Stimulated activated naive CD8-positive, alpha-beta T cell treated with anti-CD3 and anti-CD28 coated beads, Interleukin-15, amount 100 ng/mL, for 72 hours (primary cell): ENCODE measurements at regions not wholly inside any gene's neighbourhood (a gene's known extent, or its start where the extent isn't known, plus 50 kb on each side); places are given as distances from the start of the nearest gene placed in this dataset.
"Not testable (repeated sequence)": the region's sequence is repeated elsewhere in the genome, so short reads cannot be mapped to it uniquely, and the experiment has no call there.

Experiments
- ATAC-seq: fragments of 150-1000 bp; cut with Tn5 transposase; 2 replicates; pipeline ENCODE4 v1.10.0; 2021; ENCODE audit warnings: mild to moderate bottlenecking, moderate library complexity
- DNase-seq, 2 donors: peaks; one replicate each; pipeline ENCODE4 v3.0.0; 2021 to 2022
- H3K27ac Mint-ChIP-seq, 2 donors: one replicate each; pipeline ENCODE4 v1.8.0; 2022; ENCODE audit warnings: mild to moderate bottlenecking in 2 of 2, mixed read lengths in 2 of 2, moderate library complexity in 2 of 2
- H3K27me3 Mint-ChIP-seq: one replicate; pipeline ENCODE4 v1.8.0; 2022; ENCODE audit warnings: mixed read lengths
- H3K4me1 Mint-ChIP-seq: one replicate; pipeline ENCODE4 v1.8.0; 2022; ENCODE audit warnings: mild to moderate bottlenecking, mixed read lengths
- H3K4me3 Mint-ChIP-seq, 2 donors: one replicate each; pipeline ENCODE4 v1.8.0; 2022; ENCODE audit warnings: mild to moderate bottlenecking in 2 of 2, mixed read lengths in 2 of 2, moderate library complexity in 1 of 2
- H3K9me3 Mint-ChIP-seq, 2 donors: one replicate each; pipeline ENCODE4 v1.8.0; 2022; ENCODE audit warnings: mixed read lengths in 2 of 2

GRCh38 chr5:167381457-167381856, 910.0 kb upstream of the WWC1 start:
- Mint-ChIP-seq H3K27me3 (no peaks in the 10 kb centered on the region), H3K27ac (no peak overlapping the region), H3K4me1 (no peaks in the 10 kb centered on the region), H3K4me3 (no peak overlapping the region), H3K9me3 (peaks cover 3 to 11% of the 10 kb centered on the region in 2 donors)
- no peak for DNase-seq
- no peak for ATAC-seq

- Mint-ChIP-seq H3K4me1 (no peaks in the 10 kb centered on the region), H3K27me3 (no peaks in the 10 kb centered on the region), H3K9me3 (peaks cover 13 to 26% of the 10 kb centered on the region in 2 donors), H3K4me3 (no peak overlapping the region), H3K27ac (no peak overlapping the region)
- no peak for ATAC-seq
- DNase-seq = no peak
Observed at GRCh38 chr5:167389537-167389936, 901.9 kb upstream of the WWC1 start.

GRCh38 chr5:167391286-167391685, 900.2 kb upstream of the WWC1 start:
- DNase-seq, H3K4me1 Mint-ChIP-seq, H3K27ac Mint-ChIP-seq, H3K27me3 Mint-ChIP-seq, ATAC-seq, H3K4me3 Mint-ChIP-seq: not testable (repeated sequence)
- H3K9me3 Mint-ChIP-seq = peaks cover 15 to 25% of the 10 kb centered on the region in 2 donors

GRCh38 chr5:167392240-167392639, 899.2 kb upstream of the WWC1 start:
- ATAC-seq = no peak
- Mint-ChIP-seq H3K4me1 (no peaks in the 10 kb centered on the region), H3K27ac (no peak overlapping the region), H3K27me3 (no peaks in the 10 kb centered on the region), H3K4me3 (no peak overlapping the region), H3K9me3 (peaks cover 16 to 17% of the 10 kb centered on the region in 2 donors)
- no peak for DNase-seq

GRCh38 chr5:167393358-167393757, 898.1 kb upstream of the WWC1 start:
- H3K4me3 Mint-ChIP-seq = no peak overlapping the region
- H3K9me3 Mint-ChIP-seq = peaks cover 8 to 13% of the 10 kb centered on the region in 2 donors
- no peak for DNase-seq
- no peak overlapping the region for H3K27ac Mint-ChIP-seq
- H3K4me1 Mint-ChIP-seq = no peaks in the 10 kb centered on the region
- ATAC-seq = no peak
- no peaks in the 10 kb centered on the region for H3K27me3 Mint-ChIP-seq

- Mint-ChIP-seq H3K27ac (no peak overlapping the region), H3K4me1 (no peaks in the 10 kb centered on the region), H3K9me3 (peaks cover 11 to 20% of the 10 kb centered on the region in 2 donors), H3K27me3 (no peaks in the 10 kb centered on the region), H3K4me3 (no peak overlapping the region)
- no peak for DNase-seq
- no peak for ATAC-seq
Observed at GRCh38 chr5:167402671-167403070, 888.8 kb upstream of the WWC1 start.

- Mint-ChIP-seq H3K4me3 (no peak overlapping the region), H3K27me3 (no peaks in the 10 kb centered on the region), H3K27ac (no peak overlapping the region), H3K9me3 (peaks cover 0 to 7% of the 10 kb centered on the region in 2 donors), H3K4me1 (no peaks in the 10 kb centered on the region)
- ATAC-seq = no peak
- DNase-seq = no peak
Observed at GRCh38 chr5:167406513-167406912, 884.9 kb upstream of the WWC1 start.

GRCh38 chr5:167412556-167412955, 878.9 kb upstream of the WWC1 start:
- Mint-ChIP-seq H3K4me3 (no peak overlapping the region), H3K9me3 (peaks cover 6 to 11% of the 10 kb centered on the region in 2 donors), H3K27me3 (no peaks in the 10 kb centered on the region), H3K4me1 (no peaks in the 10 kb centered on the region), H3K27ac (no peak overlapping the region)
- DNase-seq = no peak
- no peak for ATAC-seq

GRCh38 chr5:167413506-167413905, 877.9 kb upstream of the WWC1 start:
- no peaks in the 10 kb centered on the region for H3K27me3 Mint-ChIP-seq
- H3K4me1 Mint-ChIP-seq = no peaks in the 10 kb centered on the region
- H3K9me3 Mint-ChIP-seq = peaks cover 7 to 11% of the 10 kb centered on the region in 2 donors
- H3K27ac Mint-ChIP-seq = no peak overlapping the region
- ATAC-seq (no peak), DNase-seq (no peak)
- H3K4me3 Mint-ChIP-seq = no peak overlapping the region

- ATAC-seq = no peak
- no peak for DNase-seq
- Mint-ChIP-seq H3K27me3 (no peaks in the 10 kb centered on the region), H3K4me1 (no peaks in the 10 kb centered on the region), H3K27ac (no peak overlapping the region), H3K9me3 (peaks cover 7 to 11% of the 10 kb centered on the region in 2 donors), H3K4me3 (no peak overlapping the region)
Observed at GRCh38 chr5:167414611-167415010, 876.8 kb upstream of the WWC1 start.

- H3K27ac Mint-ChIP-seq = no peak overlapping the region
- no peaks in the 10 kb centered on the region for H3K4me1 Mint-ChIP-seq
- ATAC-seq = no peak
- DNase-seq = no peak
- H3K4me3 Mint-ChIP-seq = no peak overlapping the region
- H3K27me3 Mint-ChIP-seq = no peaks in the 10 kb centered on the region
- peaks cover 7 to 11% of the 10 kb centered on the region in 2 donors for H3K9me3 Mint-ChIP-seq
Observed at GRCh38 chr5:167415779-167416746, 875.4 kb upstream of the WWC1 start.

GRCh38 chr5:167417662-167418061, 873.8 kb upstream of the WWC1 start:
- no peaks in the 10 kb centered on the region for H3K27me3 Mint-ChIP-seq
- no peaks in the 10 kb centered on the region for H3K4me1 Mint-ChIP-seq
- H3K4me3 Mint-ChIP-seq = no peak overlapping the region
- DNase-seq = no peak
- no peak overlapping the region for H3K27ac Mint-ChIP-seq
- H3K9me3 Mint-ChIP-seq = peaks cover 7 to 11% of the 10 kb centered on the region in 2 donors
- ATAC-seq = no peak

GRCh38 chr5:167425161-167425560, 866.3 kb upstream of the WWC1 start:
- Mint-ChIP-seq H3K27ac (no peak overlapping the region), H3K4me3 (no peak overlapping the region), H3K9me3 (no peaks in the 10 kb centered on the region), H3K27me3 (no peaks in the 10 kb centered on the region), H3K4me1 (no peaks in the 10 kb centered on the region)
- no peak for DNase-seq
- ATAC-seq = no peak

GRCh38 chr5:167426501-167426900, 864.9 kb upstream of the WWC1 start:
- Mint-ChIP-seq H3K4me1 (no peaks in the 10 kb centered on the region), H3K27ac (no peak overlapping the region)
- DNase-seq = no peak

GRCh38 chr5:167427641-167428040, 863.8 kb upstream of the WWC1 start:
- not testable (repeated sequence) for H3K27me3 Mint-ChIP-seq, DNase-seq, H3K4me1 Mint-ChIP-seq, H3K9me3 Mint-ChIP-seq, H3K4me3 Mint-ChIP-seq, H3K27ac Mint-ChIP-seq, ATAC-seq

More at GRCh38 chr5:167426501-167426900, 864.9 kb upstream of the WWC1 start:
- no peak for ATAC-seq
- Mint-ChIP-seq H3K27me3 (no peaks in the 10 kb centered on the region), H3K4me3 (no peak overlapping the region), H3K9me3 (no peaks in the 10 kb centered on the region)

- no peak overlapping the region for H3K4me3 Mint-ChIP-seq
- peaks cover 13 to 21% of the 10 kb centered on the region in 2 donors for H3K9me3 Mint-ChIP-seq
- DNase-seq (no peak), ATAC-seq (no peak)
- H3K27me3 Mint-ChIP-seq = no peaks in the 10 kb centered on the region
- no peak overlapping the region for H3K27ac Mint-ChIP-seq
- H3K4me1 Mint-ChIP-seq = no peaks in the 10 kb centered on the region
Observed at GRCh38 chr5:167440846-167441245, 850.6 kb upstream of the WWC1 start.
